ENCODE measurements at regions not wholly inside any gene's neighbourhood (a gene's known extent, or its start where the extent isn't known, plus 50 kb on each side); places are given as distances from the start of the nearest gene placed in this dataset.

DNA sequence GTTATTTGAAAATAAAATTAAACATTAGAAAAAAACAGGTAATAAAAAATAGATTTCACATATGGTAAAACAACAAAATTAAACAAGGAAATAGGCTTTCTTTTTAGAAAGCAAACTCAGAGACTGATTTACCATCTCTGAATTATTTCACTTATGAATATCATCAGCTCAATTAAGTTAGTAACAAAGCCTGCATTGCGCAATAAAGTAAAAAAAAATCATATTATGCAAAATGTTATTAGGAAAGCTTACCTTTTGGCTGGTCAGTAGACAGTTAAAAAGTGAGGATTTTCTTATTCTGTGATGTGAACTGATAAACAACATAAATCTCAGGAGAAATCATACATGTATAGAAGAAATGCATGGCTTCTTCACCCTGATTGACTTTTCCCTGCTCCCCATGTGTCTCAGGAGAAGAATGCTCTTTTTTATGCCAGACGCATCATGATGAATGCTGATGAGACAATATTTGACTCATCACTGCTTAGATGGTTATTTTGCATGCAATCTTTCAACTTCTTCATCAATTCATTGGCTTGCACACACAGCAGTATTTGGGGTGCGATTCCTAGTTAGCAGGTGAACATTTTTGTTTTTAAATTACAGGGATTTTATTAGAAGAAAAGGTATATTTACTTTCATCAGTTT, 124.5 kb upstream of the USP15 start:
- ATAC-seq (no peak), DNase-seq (ENCODE audit: low spot score in 2 of 2) (no peak)
- H3K4me1 Mint-ChIP-seq: no peaks in the 10 kb centered on the region
- no peaks in the 10 kb centered on the region for H3K36me3 Mint-ChIP-seq
- H3K4me3 Mint-ChIP-seq: no peak overlapping the region
- H3K27ac Mint-ChIP-seq: no peak overlapping the region
- peaks cover 4% of the 10 kb centered on the region for H3K9me3 Mint-ChIP-seq

DNA sequence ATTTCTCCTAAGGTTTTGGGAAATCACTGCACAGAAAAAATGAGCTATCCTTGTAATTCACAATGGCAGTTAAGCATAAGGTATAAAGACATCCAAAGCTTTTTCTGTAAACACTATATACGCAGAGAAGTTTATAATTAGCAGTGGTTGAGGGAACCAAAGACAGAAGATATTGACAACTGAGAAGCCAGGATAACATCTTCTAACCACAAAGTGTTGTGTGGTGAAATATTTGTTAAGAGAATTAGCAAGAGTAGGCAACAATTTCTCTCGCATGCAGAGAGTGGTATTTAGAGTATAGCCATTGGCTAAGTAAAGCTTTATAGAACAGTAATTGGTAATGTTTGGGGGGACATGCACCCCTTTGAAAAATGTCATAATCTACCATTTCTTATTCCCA, 123.7 kb upstream of the USP15 start:
- Mint-ChIP-seq H3K4me1 (no peaks in the 10 kb centered on the region), H3K9me3 (peaks cover 4% of the 10 kb centered on the region), H3K27ac (no peak overlapping the region), H3K36me3 (no peaks in the 10 kb centered on the region), H3K4me3 (no peak overlapping the region)
- DNase-seq (ENCODE audit: low spot score in 2 of 2) (no peak), ATAC-seq (no peak)

DNA sequence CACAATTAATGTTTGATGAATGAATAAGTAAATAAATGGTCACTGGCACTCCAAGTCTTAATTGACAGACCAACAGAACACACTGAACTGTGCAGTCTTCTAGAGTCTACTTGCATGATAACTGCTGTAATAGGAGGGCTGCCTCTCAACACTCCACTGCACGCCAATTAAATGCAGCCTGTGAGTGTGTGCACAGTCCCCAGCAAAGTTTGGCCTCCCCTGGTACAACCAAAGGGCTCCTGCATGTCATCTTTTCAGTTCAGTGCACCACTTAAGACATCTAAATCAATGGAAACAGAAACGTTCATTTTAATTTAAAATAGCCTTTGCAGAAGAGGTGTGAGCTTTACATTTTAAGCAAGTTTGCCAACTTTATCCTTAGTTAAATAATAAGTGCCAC, 121.7 kb upstream of the USP15 start:
- Mint-ChIP-seq H3K36me3 (no peaks in the 10 kb centered on the region), H3K4me3 (no peak overlapping the region), H3K4me1 (no peaks in the 10 kb centered on the region), H3K27ac (no peak overlapping the region), H3K9me3 (peaks cover 4% of the 10 kb centered on the region)
- ATAC-seq (no peak), DNase-seq (ENCODE audit: low spot score in 2 of 2) (no peak)

- Mint-ChIP-seq H3K27ac (no peak overlapping the region), H3K4me1 (no peaks in the 10 kb centered on the region), H3K9me3 (no peaks in the 10 kb centered on the region), H3K36me3 (no peaks in the 10 kb centered on the region), H3K4me3 (no peak overlapping the region)
- DNase-seq (ENCODE audit: low spot score in 2 of 2) (no peak), ATAC-seq (no peak)
These were observed 113.9 kb upstream of the USP15 start for GRCh38 chr12:62146318-62146717.

DNA sequence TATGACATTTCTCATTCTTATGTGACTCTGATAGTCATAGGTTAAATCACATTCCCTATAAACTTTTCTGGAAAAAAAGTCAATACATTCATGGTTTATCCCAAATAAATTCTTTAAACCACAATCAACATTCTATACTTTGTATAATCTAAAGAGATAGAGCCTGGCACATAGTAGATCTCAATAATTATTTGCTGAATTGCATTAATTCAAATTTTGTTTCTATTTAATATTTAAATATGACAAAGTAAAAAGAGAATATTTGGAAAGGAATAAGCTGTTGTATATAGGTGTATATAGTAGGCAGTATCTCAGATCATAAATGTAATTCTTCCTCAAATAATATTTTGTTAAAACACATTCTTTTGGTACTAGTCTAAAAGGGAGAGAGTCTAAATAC, 102.2 kb upstream of the USP15 start:
- DNase-seq (ENCODE audit: low spot score in 2 of 2): no peak
- Mint-ChIP-seq H3K36me3 (no peaks in the 10 kb centered on the region), H3K4me3 (no peak overlapping the region), H3K4me1 (no peaks in the 10 kb centered on the region), H3K9me3 (no peaks in the 10 kb centered on the region), H3K27ac (no peak overlapping the region)
- ATAC-seq: no peak

GRCh38 chr12:62158461-62159360, 101.5 kb upstream of the USP15 start:
- no peaks in the 10 kb centered on the region for H3K4me1 Mint-ChIP-seq
- no peak overlapping the region for H3K4me3 Mint-ChIP-seq
- DNase-seq (ENCODE audit: low spot score in 2 of 2) (no peak), ATAC-seq (no peak)
- H3K9me3 Mint-ChIP-seq: no peaks in the 10 kb centered on the region
- no peak overlapping the region for H3K27ac Mint-ChIP-seq
- no peaks in the 10 kb centered on the region for H3K36me3 Mint-ChIP-seq

DNA sequence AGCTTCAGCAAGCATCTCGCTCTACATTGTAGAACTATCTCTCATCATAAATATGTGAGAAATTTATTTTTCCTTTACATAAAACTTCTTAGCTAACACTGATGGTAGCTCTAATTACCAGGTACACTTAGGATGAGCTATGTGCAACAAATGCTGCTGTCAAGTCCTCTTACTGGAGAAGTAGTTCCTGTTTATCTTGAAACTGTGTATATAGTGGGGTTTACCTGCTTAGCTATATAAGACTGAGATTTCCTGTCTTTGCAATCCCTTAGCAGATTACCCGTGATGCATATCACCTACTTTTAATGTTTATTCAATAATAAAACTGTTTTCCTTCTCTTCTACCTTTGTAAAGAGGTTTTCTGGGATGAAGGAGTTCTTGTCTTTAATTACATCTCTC, 98.0 kb upstream of the USP15 start:
- Mint-ChIP-seq H3K9me3 (no peaks in the 10 kb centered on the region), H3K4me1 (no peaks in the 10 kb centered on the region), H3K27ac (no peak overlapping the region), H3K36me3 (no peaks in the 10 kb centered on the region), H3K4me3 (no peak overlapping the region)
- ATAC-seq (no peak), DNase-seq (ENCODE audit: low spot score in 2 of 2) (no peak)

- Mint-ChIP-seq H3K27ac (no peak overlapping the region), H3K9me3 (no peaks in the 10 kb centered on the region), H3K36me3 (no peaks in the 10 kb centered on the region), H3K4me3 (no peak overlapping the region), H3K4me1 (no peaks in the 10 kb centered on the region)
- no peak for ATAC-seq
- DNase-seq (ENCODE audit: low spot score in 2 of 2): no peak
These were observed 96.8 kb upstream of the USP15 start for GRCh38 chr12:62163368-62163767.

- DNase-seq (ENCODE audit: low spot score in 2 of 2) (no peak), ATAC-seq (no peak)
- H3K4me3 Mint-ChIP-seq: no peak overlapping the region
- H3K36me3 Mint-ChIP-seq: no peaks in the 10 kb centered on the region
- H3K4me1 Mint-ChIP-seq: no peaks in the 10 kb centered on the region
- no peak overlapping the region for H3K27ac Mint-ChIP-seq
- no peaks in the 10 kb centered on the region for H3K9me3 Mint-ChIP-seq
These were observed 96.2 kb upstream of the USP15 start for GRCh38 chr12:62164036-62164435.

- Mint-ChIP-seq H3K9me3 (no peaks in the 10 kb centered on the region), H3K4me1 (no peaks in the 10 kb centered on the region), H3K36me3 (no peaks in the 10 kb centered on the region), H3K27ac (no peak overlapping the region), H3K4me3 (no peak overlapping the region)
- no peak for ATAC-seq
- no peak for DNase-seq (ENCODE audit: low spot score in 2 of 2)
These were observed 93.7 kb upstream of the USP15 start for GRCh38 chr12:62166525-62166924.

- DNase-seq (ENCODE audit: low spot score in 2 of 2) (no peak), ATAC-seq (no peak)
- Mint-ChIP-seq H3K4me1 (no peaks in the 10 kb centered on the region), H3K4me3 (no peak overlapping the region), H3K36me3 (no peaks in the 10 kb centered on the region), H3K9me3 (no peaks in the 10 kb centered on the region), H3K27ac (no peak overlapping the region)
These were observed 91.8 kb upstream of the USP15 start for GRCh38 chr12:62168411-62168810.

DNA sequence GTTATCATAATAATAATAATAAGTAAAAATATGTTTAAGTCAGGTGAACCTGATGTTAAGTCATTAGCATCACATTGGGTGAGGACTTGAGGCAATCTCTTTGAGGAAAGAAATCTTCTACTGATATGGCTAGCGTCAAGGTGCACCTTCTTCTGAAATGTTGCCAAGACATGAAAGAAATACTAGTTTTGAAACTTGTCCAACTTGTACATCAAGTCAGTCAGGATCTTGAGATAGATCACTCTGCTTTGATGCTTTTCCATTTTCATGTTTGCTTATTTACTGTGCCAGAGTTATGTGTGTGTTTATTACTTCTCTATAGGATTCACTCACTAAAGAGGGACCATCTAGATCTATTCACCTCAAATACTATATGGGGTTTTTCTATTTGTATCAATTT, 90.0 kb upstream of the USP15 start:
- no peak for ATAC-seq
- Mint-ChIP-seq H3K9me3 (no peaks in the 10 kb centered on the region), H3K4me3 (no peak overlapping the region), H3K27ac (no peak overlapping the region), H3K36me3 (no peaks in the 10 kb centered on the region), H3K4me1 (no peaks in the 10 kb centered on the region)
- DNase-seq (ENCODE audit: low spot score in 2 of 2): no peak

GRCh38 chr12:62190689-62191490, 69.3 kb upstream of the USP15 start:
- peaks cover 22% of the 10 kb centered on the region for H3K4me1 Mint-ChIP-seq
- ATAC-seq (peak; percentile 12), DNase-seq (ENCODE audit: low spot score in 2 of 2) (peak in 1 of 2 donors; percentile 50)
- peak overlapping the region; percentile 72 for H3K4me3 Mint-ChIP-seq
- H3K36me3 Mint-ChIP-seq: no peaks in the 10 kb centered on the region
- H3K9me3 Mint-ChIP-seq: no peaks in the 10 kb centered on the region
- no peak overlapping the region for H3K27ac Mint-ChIP-seq

DNA sequence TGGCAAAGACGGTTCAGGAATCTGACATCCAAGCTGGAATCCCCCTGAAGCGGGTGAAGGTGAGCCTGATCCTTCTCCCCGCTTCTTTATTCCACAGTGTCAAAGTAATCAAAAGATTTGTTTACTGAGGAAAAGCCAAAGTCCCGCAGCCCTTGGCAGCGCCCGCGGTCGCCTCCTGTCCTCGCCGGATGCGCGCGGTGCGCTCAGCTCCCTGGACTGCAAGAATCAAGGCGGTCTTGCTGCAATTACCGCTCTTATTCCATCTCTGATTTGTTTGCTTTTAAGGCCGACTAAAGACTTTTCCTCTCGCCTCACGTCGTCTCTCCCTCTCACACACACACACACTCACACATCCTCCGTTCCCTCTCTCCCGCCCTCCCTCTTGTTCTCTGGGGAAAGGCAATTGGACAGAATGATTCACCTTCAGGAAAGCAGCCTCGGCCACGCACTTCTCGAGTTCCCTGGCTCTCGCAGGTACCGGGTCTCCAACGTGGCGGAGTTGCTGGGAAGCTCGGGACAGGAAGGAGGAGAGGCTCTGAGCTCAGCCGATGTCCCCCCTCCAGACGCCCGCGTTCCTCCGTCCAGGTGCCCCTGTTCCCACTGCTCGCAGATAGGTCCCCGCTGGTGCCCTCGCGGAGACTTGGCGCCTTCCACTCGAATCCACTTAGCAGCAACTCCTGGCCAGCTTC, 68.6 kb upstream of the USP15 start:
- ATAC-seq (peak; percentile 44), DNase-seq (ENCODE audit: low spot score in 2 of 2) (peak; percentile 2 to 50)
- Mint-ChIP-seq H3K27ac (no peak overlapping the region), H3K4me3 (peak overlapping the region; percentile 72), H3K9me3 (no peaks in the 10 kb centered on the region), H3K4me1 (peaks cover 22% of the 10 kb centered on the region), H3K36me3 (no peaks in the 10 kb centered on the region)
